ENCODE measurements at regions not wholly inside any gene's neighbourhood (a gene's known extent, or its start where the extent isn't known, plus 50 kb on each side); places are given as distances from the start of the nearest gene placed in this dataset.

DNA sequence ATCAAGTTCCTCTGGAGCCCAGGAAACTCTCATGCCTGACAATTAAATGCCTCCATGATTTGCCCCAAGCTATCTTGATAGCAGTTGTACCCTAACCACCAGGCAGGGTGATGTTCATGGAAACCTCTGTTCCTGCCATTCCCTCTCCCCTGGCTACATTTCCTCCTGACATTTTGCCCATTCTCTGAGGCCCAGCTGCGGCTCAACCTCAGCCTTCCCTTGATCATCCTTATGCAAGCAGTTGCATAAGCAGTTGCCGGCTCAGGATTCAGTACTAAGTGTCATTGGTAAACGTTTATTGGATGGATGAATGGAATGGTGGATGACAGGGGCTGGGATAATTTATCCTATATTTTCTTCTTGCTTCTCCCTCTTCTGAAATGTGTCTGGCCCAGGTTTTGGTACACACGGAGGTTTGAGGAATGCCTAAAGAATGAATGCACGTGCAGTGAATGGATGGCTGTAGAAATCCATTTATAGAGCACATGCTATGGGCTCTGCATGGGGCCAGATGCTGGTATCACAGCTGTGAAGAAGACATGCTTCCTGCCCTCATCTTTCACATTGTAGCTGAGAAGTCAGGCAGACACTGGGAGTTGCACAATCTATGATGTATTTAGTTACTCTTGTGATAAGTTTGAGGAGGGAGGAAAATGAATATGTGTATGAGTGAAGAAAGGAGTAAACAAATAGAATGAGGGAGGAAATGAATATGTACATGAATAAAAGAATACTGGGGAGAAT is 261.8 kb downstream of the FOXD2 start:
- no peak for DNase-seq (ENCODE audit: low read depth)
- no peak overlapping the region for H3K4me3 ChIP-seq (replicated peaks; ENCODE audit: low read depth, low read length)
- TF ChIP-seq, protein P1, sequence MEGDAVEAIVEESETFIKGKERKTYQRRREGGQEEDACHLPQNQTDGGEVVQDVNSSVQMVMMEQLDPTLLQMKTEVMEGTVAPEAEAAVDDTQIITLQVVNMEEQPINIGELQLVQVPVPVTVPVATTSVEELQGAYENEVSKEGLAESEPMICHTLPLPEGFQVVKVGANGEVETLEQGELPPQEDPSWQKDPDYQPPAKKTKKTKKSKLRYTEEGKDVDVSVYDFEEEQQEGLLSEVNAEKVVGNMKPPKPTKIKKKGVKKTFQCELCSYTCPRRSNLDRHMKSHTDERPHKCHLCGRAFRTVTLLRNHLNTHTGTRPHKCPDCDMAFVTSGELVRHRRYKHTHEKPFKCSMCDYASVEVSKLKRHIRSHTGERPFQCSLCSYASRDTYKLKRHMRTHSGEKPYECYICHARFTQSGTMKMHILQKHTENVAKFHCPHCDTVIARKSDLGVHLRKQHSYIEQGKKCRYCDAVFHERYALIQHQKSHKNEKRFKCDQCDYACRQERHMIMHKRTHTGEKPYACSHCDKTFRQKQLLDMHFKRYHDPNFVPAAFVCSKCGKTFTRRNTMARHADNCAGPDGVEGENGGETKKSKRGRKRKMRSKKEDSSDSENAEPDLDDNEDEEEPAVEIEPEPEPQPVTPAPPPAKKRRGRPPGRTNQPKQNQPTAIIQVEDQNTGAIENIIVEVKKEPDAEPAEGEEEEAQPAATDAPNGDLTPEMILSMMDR (IDR thresholded peaks at IDR 0.05; ENCODE audit: low read length, missing control alignments), result no peak

DNA sequence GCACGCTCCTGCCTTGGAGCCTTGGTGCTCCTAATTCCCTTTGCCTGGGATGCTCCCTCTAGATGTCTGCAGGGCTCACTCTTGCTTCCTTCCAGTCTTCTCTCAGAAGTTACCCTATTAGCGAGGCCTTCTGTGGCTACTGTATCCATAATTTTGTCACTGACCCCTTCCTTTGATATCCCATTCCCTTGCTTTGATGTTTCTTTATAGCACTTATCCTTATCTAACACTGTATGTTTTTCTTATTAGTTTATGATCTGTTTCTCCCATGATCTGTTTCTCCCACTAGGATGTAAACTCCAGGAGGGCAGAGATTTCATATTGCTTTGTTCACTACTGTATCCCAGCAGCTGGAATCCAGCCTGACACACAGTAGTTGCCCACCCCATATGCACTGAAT is 263.4 kb downstream of the FOXD2 start:
- H3K4me3 ChIP-seq (replicated peaks; ENCODE audit: low read depth, low read length), result no peak overlapping the region
- no peak for DNase-seq (ENCODE audit: low read depth)
- TF ChIP-seq, protein P1 (IDR thresholded peaks at IDR 0.05; ENCODE audit: low read length, missing control alignments), result no peak

DNA sequence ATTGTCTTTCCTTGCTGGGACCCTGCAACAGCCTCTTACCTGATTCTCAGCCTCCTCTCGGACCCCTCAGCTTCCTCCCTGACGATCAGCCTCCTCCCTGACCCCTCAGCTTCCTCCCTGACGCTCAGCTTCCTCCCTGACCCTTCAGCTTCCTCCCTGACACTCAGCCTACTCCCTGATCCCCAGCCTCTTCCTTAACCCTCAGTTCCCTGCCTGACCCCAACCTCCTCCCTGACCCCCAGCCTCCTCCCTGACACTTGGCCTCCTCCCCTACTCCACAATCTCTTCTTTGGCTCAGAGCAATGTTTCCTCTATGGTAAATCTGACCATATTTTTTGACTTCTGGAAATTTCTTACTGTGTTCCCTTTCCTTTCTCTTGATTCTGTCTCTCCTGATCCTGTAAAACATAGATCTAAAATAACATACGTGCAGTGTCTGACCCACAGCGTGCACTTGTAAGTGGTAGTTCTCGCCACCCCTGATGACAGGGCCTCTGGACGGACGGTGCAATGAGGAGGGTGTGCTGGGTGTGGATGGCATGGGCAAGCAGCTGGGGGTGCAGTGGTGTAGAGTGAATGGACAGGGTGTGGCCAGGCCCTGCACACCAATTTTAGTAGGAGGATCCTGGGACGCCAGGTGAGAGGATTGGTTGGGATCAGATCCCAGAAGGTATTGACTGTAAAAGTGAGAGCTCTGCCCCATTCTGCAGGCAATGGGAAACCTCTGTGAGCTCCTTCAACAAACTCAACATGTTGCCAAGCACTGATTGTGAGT is 264.1 kb downstream of the FOXD2 start:
- no peak overlapping the region for H3K4me3 ChIP-seq (replicated peaks; ENCODE audit: low read depth, low read length)
- TF ChIP-seq, protein P1 (IDR thresholded peaks at IDR 0.05; ENCODE audit: low read length, missing control alignments), result no peak
- DNase-seq (ENCODE audit: low read depth), result no peak

DNA sequence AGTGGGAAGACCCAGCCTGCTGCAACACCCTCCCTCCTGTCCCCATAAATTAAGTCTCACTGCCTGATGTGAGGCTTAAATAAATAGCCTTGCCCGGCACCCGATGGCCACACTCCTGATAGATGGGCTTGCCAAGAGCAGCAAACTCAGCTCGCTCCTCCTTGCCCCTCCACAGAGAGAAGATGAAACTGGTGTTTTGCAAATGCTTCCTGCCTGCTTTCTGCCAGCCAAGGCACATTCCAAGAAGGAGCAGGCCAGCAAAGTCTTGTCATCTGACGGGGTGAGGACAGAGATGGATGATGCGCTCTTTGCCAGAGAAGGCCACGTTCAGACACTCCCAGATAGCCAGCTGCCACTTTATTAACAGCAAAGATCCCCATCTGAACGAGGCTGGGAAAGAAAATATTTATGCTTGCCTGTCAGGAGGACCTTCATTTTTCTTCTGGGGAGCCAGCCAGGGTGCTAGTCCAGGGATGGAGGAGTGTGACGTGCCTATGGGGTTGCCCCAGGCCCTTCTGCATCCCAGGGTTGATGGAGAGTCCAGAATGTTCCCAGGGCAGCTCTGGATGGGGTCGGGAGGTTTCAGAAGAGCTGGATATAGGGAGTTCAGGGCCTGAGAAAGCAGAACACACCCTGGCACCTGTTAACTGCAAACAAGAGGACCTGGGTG is 265.4 kb downstream of the FOXD2 start:
- TF ChIP-seq, protein P1 (IDR thresholded peaks at IDR 0.05; ENCODE audit: low read length, missing control alignments), result no peak
- no peak overlapping the region for H3K4me3 ChIP-seq (replicated peaks; ENCODE audit: low read depth, low read length)
- no peak for DNase-seq (ENCODE audit: low read depth)

DNA sequence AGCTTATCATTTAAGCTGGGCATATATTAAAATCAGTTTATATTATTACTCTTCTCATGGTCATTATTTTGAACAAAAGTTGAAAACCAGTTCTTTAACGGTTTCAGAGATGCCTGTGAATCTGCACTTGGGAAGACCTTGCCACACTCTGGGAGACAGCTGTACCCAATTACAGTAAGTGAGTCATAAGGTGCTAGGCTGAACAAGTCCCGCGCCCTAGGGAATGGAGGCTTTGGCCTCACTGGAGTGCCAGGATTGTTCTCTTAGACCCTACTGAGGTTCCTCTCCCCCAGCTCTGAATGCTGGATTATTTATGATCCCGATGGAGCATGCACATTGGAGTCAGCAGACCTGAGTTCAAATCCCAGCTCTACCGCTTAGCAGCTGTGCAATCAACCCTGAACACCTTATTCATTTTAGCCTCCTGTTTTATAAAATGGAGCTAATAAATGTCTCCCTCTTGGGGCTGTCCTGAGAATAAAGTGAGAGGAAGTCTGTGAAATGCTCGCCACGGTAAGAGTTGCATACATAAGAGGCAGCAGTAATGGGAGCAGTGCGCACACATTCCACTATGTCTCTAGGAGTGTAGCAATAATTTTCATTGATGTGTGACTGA is 266.2 kb downstream of the FOXD2 start:
- DNase-seq (ENCODE audit: low read depth), result peak; percentile 25
- no peak overlapping the region for H3K4me3 ChIP-seq (replicated peaks; ENCODE audit: low read depth, low read length)
- TF ChIP-seq, protein P1 (IDR thresholded peaks at IDR 0.05; ENCODE audit: low read length, missing control alignments), result peak; percentile 23

DNA sequence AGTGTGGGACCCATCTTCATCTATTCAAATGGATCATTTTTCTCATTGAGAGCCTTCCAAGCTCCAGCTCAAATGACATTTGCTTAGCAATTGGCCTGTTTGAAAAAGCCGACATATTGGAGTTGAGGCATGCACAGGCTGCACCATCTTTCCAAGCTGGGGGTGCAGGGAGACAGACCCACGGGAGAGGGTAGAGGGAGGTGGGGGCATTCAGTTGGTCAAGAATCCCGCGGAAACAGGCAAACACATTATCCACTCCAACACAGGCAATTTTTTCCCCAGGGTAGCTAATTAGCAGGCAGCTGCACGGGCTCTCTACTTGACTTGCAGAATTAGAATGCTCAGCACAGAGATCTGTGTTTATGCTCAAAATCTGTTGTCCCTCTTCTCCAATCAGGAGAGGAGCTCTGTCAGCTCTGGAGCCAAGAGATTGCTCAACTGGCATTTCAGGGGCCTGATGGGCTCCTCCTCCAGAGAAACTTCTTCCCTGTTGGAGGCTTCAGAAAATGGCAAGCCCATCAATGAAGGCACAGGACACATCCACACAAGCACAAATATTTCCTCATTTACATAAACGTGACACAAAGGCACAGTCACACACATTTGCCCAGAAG is 267.8 kb downstream of the FOXD2 start:
- no peak overlapping the region for H3K4me3 ChIP-seq (replicated peaks; ENCODE audit: low read depth, low read length)
- TF ChIP-seq, protein P1 (IDR thresholded peaks at IDR 0.05; ENCODE audit: low read length, missing control alignments), result no peak
- no peak for DNase-seq (ENCODE audit: low read depth)

All from fibroblast of pulmonary artery (primary cell).